Sigmoid colon (tissue), 4 donors: ENCODE measurements at regions not wholly inside any gene's neighbourhood (a gene's known extent, or its start where the extent isn't known, plus 50 kb on each side); places are given as distances from the start of the nearest gene placed in this dataset.

Source experiments
- CTCF ChIP-seq, 4 experiments: fragments of 450-650 bp in 3 of 4; fragments of 200-600 bp in 1 of 4; IDR thresholded peaks; one replicate each; pipeline ENCODE4 v1.5.1; 2016 to 2019; ENCODE audit warnings: antibody characterized with exemption in 4 of 4, mild to moderate bottlenecking in 3 of 4, moderate library complexity in 2 of 4
- POLR2AphosphoS5 ChIP-seq, 4 donors: sonication (generic); formaldehyde crosslinking; IDR thresholded peaks; one replicate each; pipeline ENCODE4 v1.6.1; 2017; ENCODE audit warnings: antibody characterized with exemption in 4 of 4

GRCh38 chr11:130674686-130675308 is 226.4 kb downstream of the ADAMTS15 start:
- TF ChIP-seq CTCF (IDR thresholded peaks at IDR 0.05) (no peak), POLR2AphosphoS5 (IDR thresholded peaks at IDR 0.05) (no peak)
